Lower leg skin (tissue), 3 donors: ENCODE measurements at regions not wholly inside any gene's neighbourhood (a gene's known extent, or its start where the extent isn't known, plus 50 kb on each side); places are given as distances from the start of the nearest gene placed in this dataset.

Experiments
- POLR2A ChIP-seq, 2 donors: fragments of 450-650 bp; IDR thresholded peaks; one replicate each; pipeline ENCODE4 v1.6.1; 2016 to 2017; ENCODE audit warnings: antibody characterized with exemption in 2 of 2, mild to moderate bottlenecking in 1 of 2, moderate library complexity in 1 of 2
- TF ChIP-seq, protein P1 (sequence below), 3 donors: fragments of 450-650 bp; IDR thresholded peaks; one replicate each; pipeline ENCODE4 v1.5.1; 2016; ENCODE audit warnings: antibody characterized with exemption in 3 of 3, mild to moderate bottlenecking in 3 of 3, moderate library complexity in 2 of 3

DNA sequence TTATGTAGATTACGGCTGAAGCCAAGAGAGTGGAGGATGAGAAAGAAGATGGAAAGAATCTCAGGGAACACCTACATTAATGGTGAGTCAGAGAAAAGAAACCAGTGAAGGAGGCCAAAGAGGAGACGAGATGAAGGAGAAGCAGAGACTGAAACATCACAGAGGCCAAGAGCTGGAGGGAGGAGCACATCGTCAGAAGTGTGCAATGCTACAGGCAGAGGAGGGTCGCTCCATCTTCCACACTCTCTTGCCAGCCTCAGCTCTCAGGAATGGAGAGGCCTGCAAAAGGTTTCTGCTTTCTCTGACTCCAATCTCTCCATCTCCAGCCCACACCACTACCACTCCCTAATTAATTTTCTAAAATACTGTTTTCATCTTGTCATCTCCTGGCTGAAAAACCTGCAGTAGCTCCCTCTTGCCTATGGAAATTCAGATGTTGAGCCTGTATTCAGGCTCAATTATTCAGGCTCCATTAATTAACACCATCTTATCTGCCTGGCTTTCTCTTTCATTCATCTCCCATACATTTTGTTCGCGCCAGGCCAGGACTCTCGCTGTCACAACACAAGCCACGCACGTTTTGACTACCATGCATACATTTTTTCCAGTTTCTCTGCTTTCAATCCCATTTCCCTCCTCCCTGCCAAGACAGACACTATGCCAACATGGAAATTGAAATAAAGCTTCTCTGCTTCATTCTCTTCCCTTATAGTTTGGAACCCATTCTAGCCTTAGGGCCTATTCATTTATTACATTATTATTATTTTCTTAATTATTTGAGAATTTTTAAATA, 165.8 kb downstream of the INHBA start:
- TF ChIP-seq, protein P1, sequence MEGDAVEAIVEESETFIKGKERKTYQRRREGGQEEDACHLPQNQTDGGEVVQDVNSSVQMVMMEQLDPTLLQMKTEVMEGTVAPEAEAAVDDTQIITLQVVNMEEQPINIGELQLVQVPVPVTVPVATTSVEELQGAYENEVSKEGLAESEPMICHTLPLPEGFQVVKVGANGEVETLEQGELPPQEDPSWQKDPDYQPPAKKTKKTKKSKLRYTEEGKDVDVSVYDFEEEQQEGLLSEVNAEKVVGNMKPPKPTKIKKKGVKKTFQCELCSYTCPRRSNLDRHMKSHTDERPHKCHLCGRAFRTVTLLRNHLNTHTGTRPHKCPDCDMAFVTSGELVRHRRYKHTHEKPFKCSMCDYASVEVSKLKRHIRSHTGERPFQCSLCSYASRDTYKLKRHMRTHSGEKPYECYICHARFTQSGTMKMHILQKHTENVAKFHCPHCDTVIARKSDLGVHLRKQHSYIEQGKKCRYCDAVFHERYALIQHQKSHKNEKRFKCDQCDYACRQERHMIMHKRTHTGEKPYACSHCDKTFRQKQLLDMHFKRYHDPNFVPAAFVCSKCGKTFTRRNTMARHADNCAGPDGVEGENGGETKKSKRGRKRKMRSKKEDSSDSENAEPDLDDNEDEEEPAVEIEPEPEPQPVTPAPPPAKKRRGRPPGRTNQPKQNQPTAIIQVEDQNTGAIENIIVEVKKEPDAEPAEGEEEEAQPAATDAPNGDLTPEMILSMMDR (IDR thresholded peaks at IDR 0.05), result no peak
- TF ChIP-seq POLR2A (IDR thresholded peaks at IDR 0.05), result no peak
